Osteocyte (in vitro differentiated cells): ENCODE measurements at regions not wholly inside any gene's neighbourhood (a gene's known extent, or its start where the extent isn't known, plus 50 kb on each side); places are given as distances from the start of the nearest gene placed in this dataset.

Source experiments
- DNase-seq: peaks from one replicate; pipeline ENCODE4 v3.0.0; 2021; ENCODE audit warnings: mixed read lengths; ENCODE audit not compliant: unreplicated experiment; ENCODE audit errors: extremely low spot score
- H3K27ac Mint-ChIP-seq: one replicate; pipeline ENCODE4 v1.8.0; 2021; ENCODE audit warnings: mild to moderate bottlenecking, mixed read lengths; ENCODE audit not compliant: unreplicated experiment
- H3K27me3 Mint-ChIP-seq: one replicate; pipeline ENCODE4 v1.8.0; 2021; ENCODE audit warnings: mixed read lengths; ENCODE audit not compliant: unreplicated experiment
- H3K36me3 Mint-ChIP-seq: one replicate; pipeline ENCODE4 v1.8.0; 2021; ENCODE audit warnings: mixed read lengths; ENCODE audit not compliant: unreplicated experiment
- H3K4me1 Mint-ChIP-seq: one replicate; pipeline ENCODE4 v1.8.0; 2021; ENCODE audit warnings: mixed read lengths; ENCODE audit not compliant: unreplicated experiment
- H3K4me3 Mint-ChIP-seq: one replicate; pipeline ENCODE4 v1.8.0; 2021; ENCODE audit warnings: mild to moderate bottlenecking, moderate library complexity, mixed read lengths; ENCODE audit not compliant: unreplicated experiment
- H3K9me3 Mint-ChIP-seq: one replicate; pipeline ENCODE4 v1.8.0; 2021; ENCODE audit warnings: mixed read lengths; ENCODE audit not compliant: unreplicated experiment
- TF ChIP-seq, protein P1 (sequence below): fragments of 200-600 bp; sonication (generic); IDR thresholded peaks from 2 replicates; pipeline ENCODE4 v1.5.0; 2021; ENCODE audit warnings: antibody characterized with exemption, mild to moderate bottlenecking, moderate library complexity

DNA sequence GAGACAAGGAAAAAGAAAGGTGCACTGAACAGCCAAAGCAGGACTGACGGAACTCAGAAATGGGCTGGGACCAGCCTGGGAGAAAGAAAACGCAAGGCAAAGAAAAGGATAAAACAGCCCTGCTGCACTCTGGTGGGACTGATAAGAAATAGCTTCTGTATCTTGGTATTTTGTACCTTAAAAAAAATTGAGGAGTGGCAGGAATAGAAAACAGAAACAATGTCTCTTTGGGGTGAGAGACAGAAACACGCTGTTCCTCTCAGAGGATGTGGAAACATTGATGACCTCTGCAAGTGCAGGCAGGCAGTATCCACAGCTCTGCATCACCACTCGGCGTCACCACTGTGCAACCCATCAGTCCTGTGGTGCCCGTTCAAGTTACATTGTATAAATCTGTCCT lies 152.5 kb upstream of the SPRY1 start:
- H3K27ac Mint-ChIP-seq = no peak overlapping the region
- peaks cover 8% of the 10 kb centered on the region for H3K9me3 Mint-ChIP-seq
- TF ChIP-seq, protein P1, sequence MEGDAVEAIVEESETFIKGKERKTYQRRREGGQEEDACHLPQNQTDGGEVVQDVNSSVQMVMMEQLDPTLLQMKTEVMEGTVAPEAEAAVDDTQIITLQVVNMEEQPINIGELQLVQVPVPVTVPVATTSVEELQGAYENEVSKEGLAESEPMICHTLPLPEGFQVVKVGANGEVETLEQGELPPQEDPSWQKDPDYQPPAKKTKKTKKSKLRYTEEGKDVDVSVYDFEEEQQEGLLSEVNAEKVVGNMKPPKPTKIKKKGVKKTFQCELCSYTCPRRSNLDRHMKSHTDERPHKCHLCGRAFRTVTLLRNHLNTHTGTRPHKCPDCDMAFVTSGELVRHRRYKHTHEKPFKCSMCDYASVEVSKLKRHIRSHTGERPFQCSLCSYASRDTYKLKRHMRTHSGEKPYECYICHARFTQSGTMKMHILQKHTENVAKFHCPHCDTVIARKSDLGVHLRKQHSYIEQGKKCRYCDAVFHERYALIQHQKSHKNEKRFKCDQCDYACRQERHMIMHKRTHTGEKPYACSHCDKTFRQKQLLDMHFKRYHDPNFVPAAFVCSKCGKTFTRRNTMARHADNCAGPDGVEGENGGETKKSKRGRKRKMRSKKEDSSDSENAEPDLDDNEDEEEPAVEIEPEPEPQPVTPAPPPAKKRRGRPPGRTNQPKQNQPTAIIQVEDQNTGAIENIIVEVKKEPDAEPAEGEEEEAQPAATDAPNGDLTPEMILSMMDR = peak; percentile 24
- no peak for DNase-seq
- peaks cover 7% of the 10 kb centered on the region for H3K36me3 Mint-ChIP-seq
- H3K27me3 Mint-ChIP-seq = no peaks in the 10 kb centered on the region
- no peak overlapping the region for H3K4me3 Mint-ChIP-seq
- H3K4me1 Mint-ChIP-seq = peaks cover 25% of the 10 kb centered on the region

GRCh38 chr4:123246085-123246484 lies 150.5 kb upstream of the SPRY1 start:
- TF ChIP-seq, protein P1 = no peak
- Mint-ChIP-seq H3K27me3 (no peaks in the 10 kb centered on the region), H3K4me1 (peaks cover 44% of the 10 kb centered on the region), H3K9me3 (peaks cover 5% of the 10 kb centered on the region), H3K4me3 (no peak overlapping the region), H3K36me3 (peaks cover 2% of the 10 kb centered on the region), H3K27ac (no peak overlapping the region)
- no peak for DNase-seq

- H3K4me3 Mint-ChIP-seq = no peak overlapping the region
- no peak for DNase-seq
- H3K27me3 Mint-ChIP-seq = no peaks in the 10 kb centered on the region
- H3K27ac Mint-ChIP-seq = no peak overlapping the region
- no peaks in the 10 kb centered on the region for H3K9me3 Mint-ChIP-seq
- H3K4me1 Mint-ChIP-seq = peaks cover 47% of the 10 kb centered on the region
- TF ChIP-seq, protein P1 = no peak
- no peaks in the 10 kb centered on the region for H3K36me3 Mint-ChIP-seq
These were observed 148.4 kb upstream of the SPRY1 start for GRCh38 chr4:123248085-123248659.

DNA sequence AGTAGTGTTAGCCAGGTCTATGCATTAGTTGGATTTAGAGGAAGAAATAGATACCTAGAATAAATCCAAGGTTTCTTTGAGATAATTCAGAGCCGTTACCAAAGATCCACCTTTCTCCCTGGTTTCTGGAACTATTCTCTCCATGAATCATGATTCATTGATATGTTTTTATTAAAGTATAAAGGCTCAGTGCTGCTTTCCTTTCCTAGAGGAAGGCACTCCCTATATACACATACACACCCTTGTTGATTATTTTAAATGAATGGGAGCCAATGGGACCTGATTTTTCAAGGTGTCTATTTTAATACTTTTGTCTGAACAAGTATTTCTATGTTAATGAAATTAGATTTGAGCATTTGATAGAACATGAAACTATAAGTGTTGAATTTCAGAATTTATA lies 146.8 kb upstream of the SPRY1 start:
- Mint-ChIP-seq H3K27me3 (no peaks in the 10 kb centered on the region), H3K9me3 (peaks cover 5% of the 10 kb centered on the region), H3K4me3 (no peak overlapping the region), H3K27ac (no peak overlapping the region), H3K36me3 (peaks cover 2% of the 10 kb centered on the region), H3K4me1 (peaks cover 38% of the 10 kb centered on the region)
- DNase-seq = no peak
- TF ChIP-seq, protein P1 = no peak

DNA sequence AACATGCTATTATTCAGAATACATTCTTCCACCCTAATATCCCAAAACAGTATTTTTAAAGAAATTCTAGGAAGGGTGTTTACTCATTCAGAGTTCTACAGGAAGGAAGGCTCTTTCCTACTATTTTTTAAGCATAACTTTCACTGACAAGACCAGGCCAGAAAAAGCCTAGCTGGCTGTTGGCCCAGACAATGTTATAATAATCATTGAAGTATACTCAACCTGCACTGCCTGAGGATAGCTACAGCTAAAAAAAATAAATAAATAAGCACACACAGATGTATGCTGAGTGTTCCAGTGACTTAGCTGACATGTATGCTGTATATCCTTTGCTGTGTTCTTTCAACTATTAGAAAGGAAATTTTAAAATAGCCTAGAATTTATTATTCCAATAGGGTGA lies 145.8 kb upstream of the SPRY1 start:
- H3K4me1 Mint-ChIP-seq = peaks cover 38% of the 10 kb centered on the region
- peaks cover 5% of the 10 kb centered on the region for H3K9me3 Mint-ChIP-seq
- DNase-seq = no peak
- peak overlapping the region; percentile 51 for H3K27ac Mint-ChIP-seq
- H3K36me3 Mint-ChIP-seq = peaks cover 2% of the 10 kb centered on the region
- TF ChIP-seq, protein P1 = no peak
- no peaks in the 10 kb centered on the region for H3K27me3 Mint-ChIP-seq
- no peak overlapping the region for H3K4me3 Mint-ChIP-seq
